LoVo (cell line): ENCODE measurements at regions not wholly inside any gene's neighbourhood (a gene's known extent, or its start where the extent isn't known, plus 50 kb on each side); places are given as distances from the start of the nearest gene placed in this dataset.
A peak's percentile ranks its signal among the peaks of the same experiment; 100 is the strongest.

Experiments
- DNase-seq: peaks from one replicate; pipeline ENCODE4 v3.0.0-alpha.2; 2016; ENCODE audit warnings: low spot score

DNA sequence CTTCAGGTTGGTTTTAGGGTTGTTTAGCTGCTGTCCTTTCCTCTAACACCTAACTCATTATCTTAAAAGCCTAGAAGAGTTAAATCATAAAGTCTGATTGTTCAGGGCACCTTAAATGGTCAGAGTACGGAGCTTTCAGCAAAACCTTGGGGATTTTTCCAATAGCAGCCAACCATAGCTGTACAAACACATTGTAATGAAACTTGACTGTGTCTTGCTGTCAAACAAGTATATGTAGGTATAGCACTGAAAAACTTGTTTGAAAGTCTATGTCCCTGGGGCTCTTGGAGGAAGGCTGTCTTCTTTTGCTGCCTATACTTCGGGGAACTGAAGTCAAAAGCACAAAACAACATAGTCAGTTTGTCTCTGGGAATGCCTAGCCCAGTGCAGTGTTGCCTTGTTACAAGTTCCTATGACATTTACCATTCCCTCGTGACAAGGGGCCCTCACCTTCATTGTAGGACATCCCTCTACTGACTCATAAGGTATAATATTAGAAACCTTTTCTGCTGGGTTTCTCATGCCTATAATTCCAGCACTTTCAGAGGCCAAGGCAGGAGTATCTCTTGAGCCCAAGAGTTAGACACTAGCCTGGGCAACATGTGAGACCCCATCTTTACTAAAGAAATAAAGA, 474.5 kb upstream of the NBEA start:
- no peak for DNase-seq

DNA sequence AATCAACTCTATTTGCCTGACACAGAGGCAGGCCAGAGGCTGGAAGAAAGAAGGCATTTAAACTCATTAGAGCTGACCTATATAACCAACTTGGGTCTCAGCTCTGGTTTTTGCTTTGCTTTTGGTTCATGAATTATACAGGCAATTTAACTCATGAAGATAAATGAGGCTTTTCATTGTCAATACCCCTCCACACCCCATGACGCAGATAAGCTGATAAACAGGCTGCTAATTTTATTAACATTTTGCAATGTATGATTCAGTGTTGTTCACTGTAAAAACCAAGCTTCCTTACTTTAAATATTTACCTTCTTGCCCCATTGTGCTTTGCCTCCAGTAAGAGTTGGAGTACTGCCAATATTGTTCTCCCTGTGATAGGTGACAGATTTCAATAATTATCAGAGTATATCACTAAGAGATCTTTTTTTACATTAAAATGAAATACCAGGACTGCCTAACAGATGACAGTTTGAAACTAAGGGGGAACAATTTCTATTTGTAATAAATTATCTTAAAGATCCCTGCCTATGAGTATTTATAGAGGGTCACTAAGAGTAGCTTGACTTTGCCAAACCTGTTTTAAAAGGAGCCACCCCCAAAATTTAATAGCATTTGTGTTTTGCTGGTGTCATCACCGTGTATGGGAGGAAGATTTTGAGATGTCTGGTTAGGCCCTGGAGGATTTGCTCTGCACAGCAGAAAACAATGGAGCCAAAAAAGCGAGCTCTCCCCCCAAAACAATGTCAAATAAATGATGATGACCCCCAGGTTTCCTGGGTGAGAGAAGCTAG, 472.7 kb upstream of the NBEA start:
- DNase-seq, result peak; percentile 9

DNA sequence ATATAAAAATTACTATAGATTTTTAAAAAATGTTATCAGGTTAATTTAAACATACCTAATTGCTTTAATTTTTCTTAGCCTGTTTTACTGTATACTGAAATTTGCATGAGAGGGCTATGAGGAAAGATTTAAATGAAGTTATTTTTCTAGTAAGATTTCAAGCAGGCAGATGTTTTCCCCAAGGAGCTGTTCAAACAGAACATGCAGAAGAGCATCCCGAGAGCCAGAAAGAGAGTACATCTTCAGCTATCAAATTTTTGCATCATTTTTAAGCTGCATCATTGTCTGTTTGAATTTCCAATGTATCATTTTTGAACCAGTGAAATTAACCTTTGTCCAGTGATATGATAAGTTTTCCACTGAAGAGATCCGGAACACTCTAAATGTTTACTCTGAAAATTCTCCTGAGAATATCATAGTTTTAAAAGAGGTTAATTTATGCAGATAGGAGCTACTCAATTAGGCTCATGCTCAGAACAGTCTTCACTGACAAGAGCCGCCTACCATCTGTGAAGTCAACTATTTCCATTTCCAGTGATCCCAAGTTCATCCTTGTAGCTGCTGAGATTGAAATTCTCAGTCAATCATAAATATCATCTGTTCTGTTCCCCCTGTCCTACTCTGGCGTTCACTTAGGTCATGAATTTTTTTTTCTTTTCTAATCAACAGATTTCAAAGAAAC, 467.7 kb upstream of the NBEA start:
- no peak for DNase-seq

DNA sequence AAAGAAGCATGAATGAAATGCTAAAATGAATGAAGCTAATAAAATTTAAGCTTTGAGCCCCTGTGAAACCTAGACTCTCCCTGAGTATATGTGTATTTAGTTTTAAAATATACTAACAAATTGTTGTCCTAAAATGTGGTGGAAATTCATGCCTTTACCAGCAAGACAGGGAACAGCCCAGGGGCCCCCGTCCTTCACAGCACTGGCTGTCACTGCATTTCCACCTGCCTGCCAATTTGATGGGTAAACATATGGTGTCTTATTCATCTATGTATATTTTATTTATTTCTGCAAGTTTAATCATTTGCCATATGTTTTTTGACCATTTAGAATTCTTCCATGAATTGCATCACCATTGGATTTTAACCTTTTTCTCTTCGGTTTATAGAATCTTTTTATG, 463.7 kb upstream of the NBEA start:
- no peak for DNase-seq

DNA sequence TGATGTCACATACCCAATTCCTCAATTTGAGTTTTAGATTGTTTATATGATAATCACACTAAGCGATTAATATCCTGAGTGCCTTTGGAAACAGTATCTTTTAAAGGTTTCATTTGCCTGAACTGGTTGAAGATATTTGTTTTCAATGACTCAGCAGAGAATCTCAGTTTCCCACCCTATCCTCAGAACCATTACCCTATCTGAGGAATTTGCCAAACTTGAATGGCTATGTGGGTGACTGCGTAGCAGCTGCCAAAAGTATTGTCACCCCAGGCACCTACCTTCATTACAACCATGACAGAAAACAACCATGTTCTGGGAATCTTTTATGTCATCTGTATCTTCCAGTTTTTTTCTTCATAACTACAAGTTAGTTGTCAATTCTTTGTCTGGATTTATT, 440.1 kb upstream of the NBEA start:
- no peak for DNase-seq

DNA sequence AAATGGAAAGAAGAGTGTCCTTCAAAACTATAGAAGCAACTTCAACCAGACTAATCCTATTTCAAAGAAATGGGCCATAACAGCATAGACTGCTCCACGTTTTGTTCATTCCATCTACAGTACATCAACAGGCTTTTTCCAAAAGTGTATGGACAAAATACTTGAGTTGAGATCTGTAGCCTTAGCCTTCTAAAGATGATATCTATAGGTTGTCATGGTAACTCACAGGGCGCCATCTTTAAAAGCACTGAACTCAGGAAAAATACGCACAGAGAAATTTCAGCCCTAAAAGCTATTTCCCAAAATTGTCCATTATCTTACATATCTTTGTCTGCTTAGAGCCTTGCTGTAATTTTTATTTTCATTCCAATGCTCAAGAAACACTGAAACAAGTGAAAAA, 439.4 kb upstream of the NBEA start:
- no peak for DNase-seq

DNA sequence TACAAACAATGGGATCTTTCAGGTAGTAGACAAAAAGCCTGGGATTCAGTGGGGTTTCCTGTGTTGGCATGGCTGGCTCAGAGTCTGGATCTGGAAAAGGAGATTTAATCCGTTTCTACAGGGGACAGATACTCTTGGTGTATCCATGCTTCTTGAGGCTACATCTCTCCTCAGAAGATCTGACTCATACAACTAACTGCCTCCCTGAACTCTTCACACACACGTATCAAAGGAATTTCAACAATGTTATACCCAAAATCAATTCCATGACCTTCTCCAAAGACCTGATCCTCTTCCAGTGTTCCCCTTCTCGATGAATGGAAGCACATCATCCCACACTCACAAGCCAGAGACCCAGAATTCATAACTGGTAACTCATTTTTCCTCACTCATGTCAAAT, 435.3 kb upstream of the NBEA start:
- no peak for DNase-seq

DNA sequence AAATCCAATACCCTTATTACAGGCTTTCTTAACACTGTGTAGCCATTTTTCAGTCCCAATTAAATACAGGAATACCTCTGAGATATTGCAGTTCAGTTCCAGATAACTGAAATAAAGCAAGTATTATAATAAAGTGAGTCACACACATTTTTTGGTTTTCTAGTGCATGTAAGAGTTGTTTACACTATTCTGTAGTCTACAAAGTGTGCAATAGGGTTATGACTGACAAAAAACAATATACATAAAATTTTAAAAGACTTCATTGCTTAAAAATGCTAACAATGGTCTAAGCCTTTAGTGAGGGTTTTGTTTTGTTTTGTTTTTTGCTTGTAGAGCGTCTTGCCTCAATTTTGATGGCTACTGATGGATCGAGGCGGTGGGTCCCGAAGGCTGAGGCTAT, 434.4 kb upstream of the NBEA start:
- no peak for DNase-seq

DNA sequence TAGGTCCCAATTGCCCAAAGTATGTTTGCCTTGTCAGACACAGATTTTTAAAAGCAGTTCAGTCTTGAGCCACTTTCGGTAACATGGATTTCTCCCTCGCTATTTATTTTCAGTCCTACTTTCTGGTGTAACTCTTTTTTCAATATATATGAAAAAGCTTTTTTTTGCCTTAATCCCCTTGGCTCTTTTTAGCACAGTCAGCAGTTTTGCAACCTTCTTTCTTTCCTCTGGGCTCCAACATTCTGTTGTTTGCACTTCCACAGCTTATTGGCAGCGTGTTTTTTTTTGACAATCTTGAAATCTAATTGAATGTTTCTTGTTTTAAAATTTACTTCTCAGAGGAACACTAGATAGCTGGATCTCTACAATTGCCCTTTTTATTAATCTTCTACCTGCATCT, 429.3 kb upstream of the NBEA start:
- DNase-seq, result no peak

DNA sequence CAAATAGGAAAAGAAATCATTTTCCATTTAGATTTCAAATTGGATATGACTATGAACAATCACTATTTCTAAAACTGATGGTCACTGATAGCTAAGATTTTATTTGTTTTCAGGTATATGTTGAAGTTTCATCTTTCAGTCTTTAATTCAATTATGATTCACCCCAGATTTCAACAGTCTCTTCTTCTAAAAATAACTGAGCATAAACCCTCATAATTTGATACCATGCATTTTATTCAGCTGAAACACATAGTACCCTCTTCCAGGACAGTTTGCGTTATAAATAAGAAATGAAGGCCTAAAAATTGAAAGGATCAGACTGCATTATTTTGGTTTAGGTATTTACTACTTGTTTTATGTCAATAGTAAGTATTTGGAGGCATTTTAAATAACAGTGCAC, 428.5 kb upstream of the NBEA start:
- DNase-seq, result no peak

DNA sequence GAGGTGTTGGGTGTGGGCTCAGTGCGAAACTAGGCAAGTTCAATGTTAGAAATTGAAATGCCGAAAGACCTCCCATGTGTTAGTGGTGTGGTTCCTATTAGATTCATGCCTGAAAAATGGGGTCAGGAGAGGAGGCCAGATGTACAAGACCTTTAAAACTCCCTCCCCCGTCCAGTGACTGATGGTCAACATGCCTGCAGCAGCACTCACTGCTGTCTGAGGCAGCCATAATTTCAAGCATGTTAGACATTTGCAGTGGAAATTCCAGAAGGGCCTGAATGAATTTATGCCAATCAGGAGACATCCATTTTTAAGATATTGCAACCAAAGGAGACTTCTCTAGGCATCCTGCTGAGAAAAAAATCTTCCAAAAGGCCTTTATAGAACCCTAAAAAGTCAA, 426.9 kb upstream of the NBEA start:
- DNase-seq, result no peak

DNA sequence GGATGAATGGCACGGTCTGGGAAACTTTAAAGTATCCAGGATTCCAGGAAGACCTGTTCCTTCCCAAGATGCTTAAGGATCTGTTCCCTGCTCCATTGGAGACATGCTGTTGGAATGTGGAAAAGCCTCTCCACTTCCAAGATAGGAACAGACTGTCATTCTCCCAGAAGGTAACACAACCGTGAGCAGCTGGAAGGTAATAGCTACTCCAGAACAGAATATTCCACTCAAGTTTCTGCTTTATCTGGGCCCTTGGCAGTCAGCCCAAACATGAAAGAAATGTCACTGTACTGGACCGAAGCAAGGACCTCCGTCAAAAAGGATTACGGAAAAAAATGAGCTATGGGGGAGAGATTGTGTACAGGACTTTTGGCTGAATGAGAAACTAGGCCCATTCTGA, 420.9 kb upstream of the NBEA start:
- DNase-seq, result no peak

DNA sequence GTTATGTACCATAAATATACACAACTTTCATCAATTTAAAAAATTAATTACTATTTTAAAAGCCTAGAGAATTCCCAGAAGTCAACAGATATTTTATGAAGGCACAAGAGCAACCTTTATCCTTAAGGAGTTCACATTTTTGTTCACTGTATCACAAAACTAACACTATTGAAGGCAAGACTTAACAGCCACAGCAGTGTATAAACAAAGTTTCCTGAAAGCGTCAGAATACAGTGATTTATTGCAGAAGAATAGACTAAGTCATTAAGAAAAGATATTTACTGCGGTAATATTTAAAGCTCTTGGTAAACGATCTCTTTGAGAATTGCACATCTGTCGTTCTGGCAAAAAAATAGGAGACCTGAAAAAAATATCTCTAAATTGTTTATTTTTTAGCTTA, 419.3 kb upstream of the NBEA start:
- no peak for DNase-seq

DNA sequence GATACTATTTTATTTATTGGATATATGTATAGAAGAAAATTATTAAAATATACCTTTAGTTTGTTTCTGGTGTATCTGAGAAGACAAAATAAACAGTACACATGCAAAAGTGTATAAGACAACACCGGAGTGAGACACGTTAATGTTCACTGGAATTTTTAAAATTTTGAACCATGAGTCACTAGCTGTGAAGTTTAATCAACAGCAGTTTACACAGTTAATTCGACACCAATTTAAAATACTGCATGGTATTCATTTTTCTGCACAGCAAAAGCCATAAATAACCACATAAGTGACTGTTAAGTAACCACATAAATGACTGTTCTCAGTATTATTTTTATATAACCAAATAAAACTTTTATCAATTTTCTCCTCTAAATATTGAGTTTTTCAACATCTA, 418.7 kb upstream of the NBEA start:
- DNase-seq, result no peak

DNA sequence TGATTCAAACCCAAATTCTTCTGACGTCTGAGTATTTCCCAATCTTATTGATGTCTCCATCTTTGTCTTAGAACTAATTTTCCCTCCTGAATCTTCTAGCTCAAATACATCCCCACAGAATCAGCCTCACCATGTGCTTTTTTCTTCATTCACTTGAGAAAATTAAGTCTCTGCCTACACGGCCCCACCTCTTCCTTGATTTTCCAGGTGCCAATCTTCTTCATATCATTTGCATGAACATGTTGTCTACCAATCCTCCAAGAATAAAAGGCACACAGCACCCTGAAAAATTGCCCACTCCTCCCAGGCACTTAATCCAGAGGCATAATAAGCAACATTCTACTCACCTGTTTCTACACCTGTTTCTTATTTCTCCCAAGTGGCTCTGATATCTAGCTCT, 408.1 kb upstream of the NBEA start:
- DNase-seq, result no peak

DNA sequence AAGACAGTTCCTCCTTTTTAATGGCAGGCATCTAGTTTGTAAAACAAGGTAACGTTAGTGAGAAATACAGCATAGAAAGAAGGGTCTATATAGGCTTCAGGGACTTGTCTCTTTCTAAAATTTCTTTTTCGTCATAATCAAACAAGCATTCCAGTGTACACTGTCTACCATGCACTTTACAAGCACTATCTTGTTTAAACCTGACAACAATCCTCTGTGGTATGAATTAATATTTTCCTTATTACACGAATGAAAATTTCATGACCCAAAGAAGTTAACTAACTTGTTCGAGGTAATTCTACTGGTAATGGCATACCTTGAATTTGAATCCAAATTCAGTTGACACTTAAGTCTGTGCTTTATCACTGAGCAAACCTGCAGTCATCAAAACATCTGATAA, 399.7 kb upstream of the NBEA start:
- DNase-seq, result no peak

DNA sequence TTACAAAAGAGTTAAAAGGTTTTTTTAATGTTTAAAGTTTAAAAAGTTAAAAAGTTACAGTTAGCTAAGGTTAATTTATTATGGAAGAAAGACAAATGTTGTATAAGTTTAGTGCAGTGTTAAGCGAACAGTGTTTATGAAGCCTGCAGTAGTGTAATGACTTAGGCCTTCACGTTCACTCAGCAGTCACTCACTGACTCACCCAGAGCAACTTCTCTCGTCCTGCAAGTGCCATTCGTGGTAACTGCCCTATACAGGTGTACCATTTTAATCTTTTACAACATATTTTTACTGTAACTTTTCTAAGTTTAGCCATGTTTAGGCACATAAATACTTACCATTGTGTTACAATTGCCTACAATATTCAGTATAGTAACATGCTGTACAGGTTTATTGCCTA, 398.2 kb upstream of the NBEA start:
- DNase-seq, result no peak

DNA sequence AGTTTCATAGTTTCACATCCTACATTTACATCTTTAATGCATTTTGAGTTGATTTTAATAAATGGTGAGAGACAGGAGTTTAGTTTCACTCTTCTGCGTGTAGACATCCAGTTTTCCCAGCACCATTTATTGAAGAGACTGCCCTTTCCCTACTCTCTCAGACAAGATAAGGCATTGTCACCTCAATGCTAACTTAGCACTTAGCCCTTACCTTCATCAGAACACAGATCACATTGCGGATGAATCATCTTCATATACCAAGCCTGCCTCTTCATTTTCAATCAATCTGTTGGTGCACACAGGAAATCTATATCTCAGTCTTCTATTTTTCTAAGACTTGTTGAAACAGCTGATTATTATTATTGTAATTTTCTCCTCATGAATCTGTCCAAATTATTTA, 396.6 kb upstream of the NBEA start:
- DNase-seq, result no peak

DNA sequence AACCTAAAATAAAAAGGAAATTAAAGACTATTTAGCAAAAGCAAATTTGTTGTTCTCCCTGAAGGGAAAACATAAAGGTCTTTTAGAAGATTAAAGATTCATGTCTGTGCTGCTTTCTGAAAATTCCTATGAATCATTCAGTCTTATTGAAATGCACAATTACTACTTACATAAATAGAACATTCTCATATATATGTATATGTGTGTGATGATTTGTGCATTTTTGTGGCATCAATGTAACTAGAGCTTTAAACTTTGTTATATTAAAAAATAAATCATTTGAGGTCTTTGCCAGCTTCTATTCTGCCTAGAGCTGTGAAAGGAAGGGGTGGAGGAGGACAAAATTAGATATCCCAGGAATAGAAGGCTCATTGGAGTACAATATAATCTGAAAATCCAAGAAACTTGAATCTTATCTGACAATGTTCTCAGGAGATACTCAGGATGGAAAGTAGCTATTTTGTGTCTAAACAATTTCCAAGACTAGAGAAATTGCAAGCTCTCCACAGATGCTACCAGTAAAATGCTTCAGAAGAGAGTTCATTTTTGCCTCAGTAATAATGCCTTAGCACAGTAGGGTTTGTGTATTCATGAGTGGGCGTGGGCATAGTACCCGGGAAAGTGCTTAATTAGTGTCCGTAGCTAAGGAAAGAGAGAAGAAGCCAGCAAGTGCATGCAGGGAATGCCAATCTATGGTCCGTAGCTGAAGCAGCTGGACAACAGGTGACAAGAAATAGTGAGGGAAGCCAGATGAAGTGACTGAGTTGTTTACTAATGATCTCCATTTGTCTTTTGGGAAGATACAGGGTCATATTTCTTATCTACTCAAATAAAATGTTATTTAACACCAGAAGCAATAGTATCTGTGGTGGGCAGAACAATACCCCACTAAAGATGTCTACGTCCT, 395.5 kb upstream of the NBEA start:
- DNase-seq, result no peak

DNA sequence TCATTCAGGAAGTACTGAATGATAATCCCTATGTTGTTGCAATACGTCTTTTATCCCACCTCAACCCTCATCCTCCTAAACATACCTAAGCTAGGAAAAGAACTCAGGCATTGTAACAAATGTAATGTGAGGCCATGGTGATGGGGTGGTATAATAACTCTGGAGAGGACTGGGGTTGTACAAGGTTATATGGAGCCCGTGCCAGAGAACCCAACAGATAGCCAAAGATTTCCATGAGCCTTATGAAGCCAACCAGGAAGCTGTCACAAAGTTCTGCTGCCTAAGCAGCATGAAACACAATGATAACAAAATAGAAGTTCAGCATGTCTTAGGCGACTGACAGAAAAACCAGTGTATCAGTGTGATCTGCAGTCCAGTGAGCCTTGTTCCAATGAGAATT, 394.1 kb upstream of the NBEA start:
- no peak for DNase-seq

DNA sequence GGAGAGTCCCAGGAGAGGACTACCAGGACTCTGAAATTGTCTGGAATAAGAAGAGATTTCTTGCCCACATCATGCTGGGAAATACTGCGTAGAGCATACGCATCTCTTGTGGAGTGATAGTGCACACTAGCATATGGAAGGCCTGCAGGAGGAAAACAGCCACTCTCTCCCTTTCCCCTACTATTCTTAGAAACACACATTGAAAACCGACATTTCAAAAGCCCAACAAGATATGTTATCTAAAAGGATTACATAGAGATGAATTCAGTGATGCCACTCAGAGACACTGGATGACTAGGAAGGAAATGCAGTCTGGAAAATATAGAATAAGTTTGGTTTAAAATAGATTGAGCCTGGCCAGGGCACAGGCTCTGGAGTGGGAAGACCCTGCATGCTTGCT, 388.7 kb upstream of the NBEA start:
- no peak for DNase-seq

DNA sequence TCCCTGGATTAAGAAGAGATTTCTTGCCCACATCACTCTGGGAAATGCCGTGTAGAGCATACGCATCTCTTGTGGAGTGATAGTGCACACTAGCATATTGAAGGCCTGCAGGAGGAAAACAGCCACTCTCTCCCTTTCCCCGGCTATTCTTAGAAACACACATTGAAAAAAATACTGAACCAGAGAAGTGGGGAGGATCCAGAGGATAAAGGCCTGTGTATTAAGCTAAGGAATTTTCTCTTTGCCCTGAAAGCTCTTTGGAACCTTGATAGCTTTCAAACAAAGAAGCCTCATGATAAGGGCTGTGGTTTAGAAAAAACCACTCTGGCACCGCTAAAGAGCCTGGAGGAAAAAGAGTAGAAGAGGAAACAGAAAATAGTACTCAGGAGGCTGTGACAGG, 386.1 kb upstream of the NBEA start:
- DNase-seq, result no peak

DNA sequence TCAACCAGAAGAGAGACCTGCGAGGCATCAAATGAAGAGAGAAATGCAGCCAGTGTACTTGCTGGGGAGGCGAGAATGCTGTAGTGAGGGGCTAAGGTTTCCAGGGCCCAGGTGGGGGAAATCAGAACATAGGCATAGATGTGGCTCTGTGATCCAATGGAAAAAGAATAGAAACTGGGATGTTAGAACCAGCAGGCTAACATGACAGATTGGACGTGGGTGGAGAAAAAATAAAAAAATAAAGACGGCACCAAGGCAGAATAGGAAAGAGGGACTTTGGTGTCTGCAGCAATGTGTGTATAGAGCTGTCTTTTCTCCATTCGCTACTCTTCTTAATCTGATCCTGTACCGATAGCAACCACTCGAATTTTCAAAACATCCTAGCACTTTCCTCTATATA, 381.0 kb upstream of the NBEA start:
- DNase-seq, result no peak
